Activated CD8-positive, alpha-beta T cell treated with anti-CD3 and anti-CD28 coated beads for 36 hours (primary cell): ENCODE measurements at regions not wholly inside any gene's neighbourhood (a gene's known extent, or its start where the extent isn't known, plus 50 kb on each side); places are given as distances from the start of the nearest gene placed in this dataset.
"Not testable (repeated sequence)": the region's sequence is repeated elsewhere in the genome, so short reads cannot be mapped to it uniquely, and the experiment has no call there.

Source experiments
- ATAC-seq: fragments of 200-7000 bp; cut with Tn5 transposase; one replicate; pipeline ENCODE4 v1.10.0; 2021; ENCODE audit warnings: mild to moderate bottlenecking, moderate library complexity
- CTCF ChIA-PET: fragments of 350-600 bp; sonication (Branson Sonifier 250); formaldehyde crosslinking; loops from one replicate; lab custom pipeline; 2021; ENCODE audit warnings: antibody characterized with exemption; lab: Charles Lee
- POLR2A ChIA-PET: fragments of 350-600 bp; sonication (Branson Sonifier 250); formaldehyde crosslinking; loops from one replicate; lab custom pipeline; 2021; ENCODE audit warnings: antibody characterized with exemption; lab: Charles Lee
- DNase-seq: peaks from one replicate; pipeline ENCODE4 v3.0.0-alpha.2; 2020
- H3K27ac Mint-ChIP-seq: one replicate; pipeline ENCODE4 v1.8.0; 2021; ENCODE audit warnings: mild to moderate bottlenecking, mixed read lengths
- H3K27me3 Mint-ChIP-seq: one replicate; pipeline ENCODE4 v1.8.0; 2021; ENCODE audit warnings: mixed read lengths
- H3K36me3 Mint-ChIP-seq: one replicate; pipeline ENCODE4 v1.8.0; 2021; ENCODE audit warnings: low read depth, mixed read lengths
- H3K4me1 Mint-ChIP-seq: one replicate; pipeline ENCODE4 v1.8.0; 2021; ENCODE audit warnings: low read depth, mixed read lengths
- H3K4me3 Mint-ChIP-seq: one replicate; pipeline ENCODE4 v1.8.0; 2021; ENCODE audit warnings: mild to moderate bottlenecking, moderate library complexity, mixed read lengths
- H3K9me3 Mint-ChIP-seq: one replicate; pipeline ENCODE4 v1.8.0; 2021; ENCODE audit warnings: mixed read lengths
- CTCF ChIP-seq: fragments of 200-600 bp; IDR thresholded peaks from one replicate; pipeline ENCODE4 v1.8.0; 2022; ENCODE audit warnings: antibody characterized with exemption, mild to moderate bottlenecking
- intact Hi-C: fragments of 100-400 bp; cut with micrococcal nuclease; formaldehyde crosslinking; loops from one replicate; pipeline ENCODE4 v1.10.0; 2022

DNA sequence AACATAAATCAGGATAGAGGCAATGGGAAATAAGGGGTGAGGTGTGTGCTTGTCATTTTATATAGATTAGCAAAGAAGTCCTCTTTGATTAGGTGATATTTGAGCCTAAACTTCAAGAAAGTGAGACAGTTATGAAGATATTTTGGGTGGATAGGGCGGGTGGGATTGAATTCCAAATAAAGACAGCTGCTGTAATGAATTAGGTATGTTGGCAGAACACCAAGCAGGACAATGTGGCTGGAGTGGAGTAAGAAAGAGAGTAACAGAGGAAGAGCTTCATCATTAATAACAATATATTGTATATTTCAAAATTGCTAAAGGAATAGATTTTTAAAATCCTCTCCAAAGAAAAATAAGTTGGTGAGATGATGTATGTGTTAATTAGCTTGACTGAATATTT lies 91.0 kb upstream of the CENPE start:
- CTCF ChIA-PET = no interaction called here
- Mint-ChIP-seq H3K4me1 (no peaks in the 10 kb centered on the region), H3K27ac (no peak overlapping the region)

GRCh38 chr4:103272174-103272573 lies 74.0 kb upstream of the CENPE start:
- Mint-ChIP-seq H3K9me3 (no peaks in the 10 kb centered on the region), H3K36me3 (no peaks in the 10 kb centered on the region), H3K4me3 (no peak overlapping the region), H3K27me3 (peaks cover 3% of the 10 kb centered on the region), H3K4me1 (no peaks in the 10 kb centered on the region), H3K27ac (no peak overlapping the region)
- ChIA-PET CTCF (no interaction called here), POLR2A (no interaction called here)
- intact Hi-C loops = no loop called here
- no peak for ATAC-seq
- no peak for DNase-seq
- TF ChIP-seq CTCF = no peak

More for the DNA sequence above, 91.0 kb upstream of the CENPE start:
- ATAC-seq (no peak), DNase-seq (no peak)
- intact Hi-C loops = no loop called here
- H3K27me3 Mint-ChIP-seq = peaks cover 2% of the 10 kb centered on the region
- H3K36me3 Mint-ChIP-seq = no peaks in the 10 kb centered on the region
- H3K9me3 Mint-ChIP-seq = no peaks in the 10 kb centered on the region
- no peak overlapping the region for H3K4me3 Mint-ChIP-seq
- POLR2A ChIA-PET = no interaction called here
- TF ChIP-seq CTCF = no peak

DNA sequence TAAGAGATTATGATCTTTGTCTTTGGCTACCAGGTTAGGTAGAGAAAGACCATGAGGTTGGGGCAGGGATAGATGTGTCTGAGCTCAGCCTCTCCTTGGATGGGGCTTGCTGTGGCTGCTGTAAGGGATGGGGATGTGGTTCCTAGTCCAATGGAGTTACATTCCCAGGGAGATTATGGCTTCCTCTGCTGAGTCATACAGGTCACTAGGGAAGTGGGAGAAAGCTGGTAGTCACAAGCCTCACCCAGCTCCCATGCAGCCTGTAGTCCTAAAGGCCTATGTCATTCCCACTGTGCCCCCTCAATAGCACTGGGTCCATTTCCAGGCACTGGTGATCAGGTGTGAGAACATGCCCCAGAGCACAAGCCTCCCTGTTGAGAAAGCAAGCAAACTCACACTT lies 70.6 kb upstream of the CENPE start:
- H3K27me3 Mint-ChIP-seq = peaks cover 8% of the 10 kb centered on the region
- intact Hi-C loops = no loop called here
- CTCF ChIA-PET = no interaction called here
- H3K4me1 Mint-ChIP-seq = no peaks in the 10 kb centered on the region
- POLR2A ChIA-PET = no interaction called here
- no peak overlapping the region for H3K4me3 Mint-ChIP-seq
- DNase-seq (no peak), ATAC-seq (no peak)
- TF ChIP-seq CTCF = no peak
- H3K27ac Mint-ChIP-seq = no peak overlapping the region
- no peaks in the 10 kb centered on the region for H3K9me3 Mint-ChIP-seq
- H3K36me3 Mint-ChIP-seq = no peaks in the 10 kb centered on the region

GRCh38 chr4:103264905-103265304 lies 66.8 kb upstream of the CENPE start:
- DNase-seq = no peak
- no peak for ATAC-seq
- Mint-ChIP-seq H3K27me3 (peaks cover 9% of the 10 kb centered on the region), H3K4me3 (no peak overlapping the region), H3K4me1 (no peaks in the 10 kb centered on the region), H3K36me3 (no peaks in the 10 kb centered on the region), H3K27ac (no peak overlapping the region), H3K9me3 (no peaks in the 10 kb centered on the region)
- intact Hi-C loops = no loop called here
- ChIA-PET CTCF (no interaction called here), POLR2A (no interaction called here)
- no peak for TF ChIP-seq CTCF

- H3K27me3 Mint-ChIP-seq, H3K4me3 Mint-ChIP-seq, CTCF ChIA-PET, DNase-seq, H3K27ac Mint-ChIP-seq, intact Hi-C loops, H3K36me3 Mint-ChIP-seq, H3K9me3 Mint-ChIP-seq, H3K4me1 Mint-ChIP-seq, ATAC-seq, POLR2A ChIA-PET: not testable (repeated sequence)
Observed at GRCh38 chr4:103256068-103256467, 57.9 kb upstream of the CENPE start.
